Smooth muscle cell (in vitro differentiated cells): ENCODE measurements at regions not wholly inside any gene's neighbourhood (a gene's known extent, or its start where the extent isn't known, plus 50 kb on each side); places are given as distances from the start of the nearest gene placed in this dataset.
"Not testable (repeated sequence)": the region's sequence is repeated elsewhere in the genome, so short reads cannot be mapped to it uniquely, and the experiment has no call there.

Experiments used
- DNase-seq: peaks from one replicate; lab custom pipeline; 2025; ENCODE audit not compliant: unreplicated experiment; lab: John Stamatoyannopoulos, UW
- H2AFZ ChIP-seq: fragments of 200-600 bp; sonication (generic); 2 replicates; pipeline ENCODE4 v1.6.0; 2016; ENCODE audit warnings: antibody characterized with exemption, low read depth, mild to moderate bottlenecking
- H3F3A ChIP-seq: fragments of 200-600 bp; sonication (generic); 2 replicates; pipeline ENCODE4 v1.6.0; 2017; ENCODE audit warnings: antibody characterized with exemption, low read depth
- H3K27ac ChIP-seq: fragments of 200-600 bp; sonication (generic); 2 replicates; pipeline ENCODE4 v1.5.1; 2016; ENCODE audit warnings: low read depth, mild to moderate bottlenecking
- H3K27me3 ChIP-seq: fragments of 200-600 bp; sonication (generic); 2 replicates; pipeline ENCODE4 v1.6.1; 2016; ENCODE audit warnings: low read depth, mild to moderate bottlenecking
- H3K36me3 ChIP-seq: fragments of 200-600 bp; sonication (generic); 2 replicates; pipeline ENCODE4 v1.5.1; 2016; ENCODE audit warnings: low read depth
- H3K4me1 ChIP-seq: fragments of 200-600 bp; sonication (generic); 2 replicates; pipeline ENCODE4 v1.5.1; 2016; ENCODE audit warnings: low read depth
- H3K4me2 ChIP-seq: fragments of 200-600 bp; sonication (generic); 2 replicates; pipeline ENCODE4 v1.6.0; 2016; ENCODE audit warnings: mild to moderate bottlenecking
- H3K4me3 ChIP-seq: fragments of 200-600 bp; sonication (generic); 2 replicates; pipeline ENCODE4 v1.5.1; 2016; ENCODE audit warnings: mild to moderate bottlenecking
- H3K79me2 ChIP-seq: fragments of 200-600 bp; sonication (generic); 2 replicates; pipeline ENCODE4 v1.6.0; 2016; ENCODE audit warnings: low read depth, mild to moderate bottlenecking
- H3K9ac ChIP-seq: fragments of 200-600 bp; sonication (generic); 2 replicates; pipeline ENCODE4 v1.6.0; 2016; ENCODE audit warnings: low read depth
- H3K9me3 ChIP-seq: fragments of 200-600 bp; sonication (generic); replicated peaks from 2 replicates; pipeline ENCODE4 v1.5.1; 2016; ENCODE audit warnings: low read depth
- H4K20me1 ChIP-seq: fragments of 200-600 bp; sonication (generic); 2 replicates; pipeline ENCODE4 v1.6.0; 2016; ENCODE audit warnings: low read depth
- CTCF ChIP-seq: fragments of 200-600 bp; sonication (generic); IDR thresholded peaks from 2 replicates; pipeline ENCODE4 v1.5.1; 2017; ENCODE audit warnings: borderline replicate concordance, mild to moderate bottlenecking, antibody characterized with exemption; ENCODE audit not compliant: insufficient read depth, poor library complexity, severe bottlenecking
- WGBS: methylation state at CpG from one replicate; pipeline ENCODE4 v1.1.7; 2016; ENCODE audit warnings: low lambda C conversion rate; 5-methylcytosine and 5-hydroxymethylcytosine counted together

- WGBS = 92% methylated on average over 34 of the region's 39 CpGs
- not testable (repeated sequence) for H3K4me2 ChIP-seq, DNase-seq
Measured at GRCh38 chr7:159335181-159335926, 190.7 kb upstream of the VIPR2 start.

GRCh38 chr7:159332854-159333479, 188.3 kb upstream of the VIPR2 start:
- WGBS = 93% methylated on average over 1 of the region's 1 CpG
- H3K4me2 ChIP-seq, DNase-seq, H3K27ac ChIP-seq, H4K20me1 ChIP-seq, H3K36me3 ChIP-seq, H3K9ac ChIP-seq, H3K27me3 ChIP-seq, H2AFZ ChIP-seq, H3K9me3 ChIP-seq, H3K79me2 ChIP-seq, H3K4me1 ChIP-seq, H3F3A ChIP-seq, H3K4me3 ChIP-seq: not testable (repeated sequence)

More at GRCh38 chr7:159335181-159335926, 190.7 kb upstream of the VIPR2 start:
- H3K79me2 ChIP-seq, H3K9me3 ChIP-seq, H3K27me3 ChIP-seq, H3F3A ChIP-seq, H3K4me3 ChIP-seq, H3K9ac ChIP-seq, H2AFZ ChIP-seq, H4K20me1 ChIP-seq, H3K36me3 ChIP-seq, H3K27ac ChIP-seq, H3K4me1 ChIP-seq: not testable (repeated sequence)

DNA sequence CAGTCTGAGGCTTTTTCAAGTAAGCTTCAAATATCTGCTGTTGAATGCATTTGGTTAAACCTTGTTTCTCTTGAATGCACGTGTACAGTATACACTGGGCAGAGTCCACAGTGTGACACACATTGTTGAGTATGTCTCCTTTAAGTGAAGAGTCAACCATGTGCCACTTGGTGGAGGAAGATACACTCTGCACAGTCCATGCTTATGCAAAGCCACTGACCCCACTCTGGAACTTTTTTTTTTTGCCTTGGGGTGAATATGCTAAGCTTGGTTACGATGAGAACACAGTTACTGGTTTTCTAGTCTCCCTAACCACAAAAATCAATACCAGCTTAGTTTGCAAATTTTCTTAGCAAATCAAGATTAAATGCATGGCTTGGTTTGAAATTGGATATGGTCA, 186.8 kb upstream of the VIPR2 start:
- no peak for DNase-seq
- WGBS = 63% methylated on average over 2 of the region's 2 CpGs

GRCh38 chr7:159329818-159330378, 185.2 kb upstream of the VIPR2 start:
- H3K9me3 ChIP-seq = peaks cover 8% of the 10 kb centered on the region
- H3K27ac ChIP-seq = no peak overlapping the region
- no peak overlapping the region for H3K4me3 ChIP-seq
- H3K9ac ChIP-seq = no peak overlapping the region
- no peaks in the 10 kb centered on the region for H4K20me1 ChIP-seq
- no peak for DNase-seq
- no peaks in the 10 kb centered on the region for H3K36me3 ChIP-seq
- no peak overlapping the region for H2AFZ ChIP-seq
- no peaks in the 10 kb centered on the region for H3K27me3 ChIP-seq
- no peaks in the 10 kb centered on the region for H3K79me2 ChIP-seq
- no peaks in the 10 kb centered on the region for H3K4me1 ChIP-seq
- no peak overlapping the region for H3K4me2 ChIP-seq
- H3F3A ChIP-seq = no peaks in the 10 kb centered on the region
- no peak for TF ChIP-seq CTCF

More for the DNA sequence above, 186.8 kb upstream of the VIPR2 start:
- H3K36me3 ChIP-seq = no peaks in the 10 kb centered on the region
- H3F3A ChIP-seq = no peaks in the 10 kb centered on the region
- no peak overlapping the region for H3K9ac ChIP-seq
- H3K4me3 ChIP-seq = no peak overlapping the region
- no peak overlapping the region for H3K4me2 ChIP-seq
- H2AFZ ChIP-seq = no peak overlapping the region
- no peak for TF ChIP-seq CTCF
- H3K79me2 ChIP-seq = no peaks in the 10 kb centered on the region
- no peaks in the 10 kb centered on the region for H4K20me1 ChIP-seq
- no peaks in the 10 kb centered on the region for H3K27me3 ChIP-seq
- no peak overlapping the region for H3K27ac ChIP-seq
- H3K9me3 ChIP-seq = peaks cover 5% of the 10 kb centered on the region
- no peaks in the 10 kb centered on the region for H3K4me1 ChIP-seq
